Fibroblast of the aortic adventitia (primary cell): ENCODE measurements at regions not wholly inside any gene's neighbourhood (a gene's known extent, or its start where the extent isn't known, plus 50 kb on each side); places are given as distances from the start of the nearest gene placed in this dataset.

Source experiments
- DNase-seq: peaks from one replicate; pipeline ENCODE4 v3.0.0-alpha.2; 2010; ENCODE audit warnings: low read depth
- H3K4me3 ChIP-seq: 2 replicates; pipeline ENCODE4 v1.5.1; 2011; ENCODE audit warnings: low read depth, mild to moderate bottlenecking, control low read depth, low read length, moderate library complexity
- CTCF ChIP-seq: IDR thresholded peaks from 2 replicates; pipeline ENCODE4 v1.5.1; 2011; ENCODE audit warnings: mild to moderate bottlenecking, low read length, control low read depth, inconsistent platforms; ENCODE audit not compliant: insufficient read depth

GRCh38 chr7:46168671-46169383 lies 247.8 kb upstream of the IGFBP3 start:
- H3K4me3 ChIP-seq, result no peak overlapping the region
- DNase-seq, result no peak
- no peak for TF ChIP-seq CTCF

GRCh38 chr7:46168231-46168630 lies 247.2 kb upstream of the IGFBP3 start:
- H3K4me3 ChIP-seq, result no peak overlapping the region
- no peak for DNase-seq
- TF ChIP-seq CTCF, result no peak

- H3K4me3 ChIP-seq, result no peak overlapping the region
- DNase-seq, result peak; percentile 32
- TF ChIP-seq CTCF, result no peak
Measured at GRCh38 chr7:46165276-46165675, 244.2 kb upstream of the IGFBP3 start.

DNA sequence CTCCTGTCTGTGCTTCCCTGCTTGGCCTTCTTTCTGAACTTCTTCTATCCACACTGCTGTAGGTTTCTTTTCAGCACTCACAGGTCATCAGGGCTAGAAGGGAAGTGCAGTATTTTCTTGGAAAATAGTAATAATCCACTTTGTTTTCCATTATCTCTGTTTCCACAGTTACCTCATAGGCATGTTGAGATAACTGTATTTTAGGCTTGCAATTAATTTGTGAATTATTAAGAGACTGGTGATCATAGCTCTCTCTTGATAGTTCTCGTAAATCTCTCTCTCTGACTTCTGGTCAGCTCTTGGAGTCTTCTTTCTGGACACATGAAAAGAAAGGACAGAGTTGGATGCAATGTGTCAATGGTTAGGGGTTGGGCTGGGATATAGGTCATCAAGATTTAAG lies 243.6 kb upstream of the IGFBP3 start:
- DNase-seq, result no peak
- TF ChIP-seq CTCF, result no peak
- H3K4me3 ChIP-seq, result no peak overlapping the region

- no peak for DNase-seq
- H3K4me3 ChIP-seq, result no peak overlapping the region
- no peak for TF ChIP-seq CTCF
Measured at GRCh38 chr7:46163246-46163645, 242.2 kb upstream of the IGFBP3 start.

- H3K4me3 ChIP-seq, result no peak overlapping the region
- no peak for TF ChIP-seq CTCF
- peak; percentile 55 for DNase-seq
Measured at GRCh38 chr7:46162609-46163008, 241.5 kb upstream of the IGFBP3 start.

- no peak for DNase-seq
- no peak overlapping the region for H3K4me3 ChIP-seq
- TF ChIP-seq CTCF, result no peak
Measured at GRCh38 chr7:46160861-46161260, 239.8 kb upstream of the IGFBP3 start.
